GM10266 (cell line): ENCODE measurements at regions not wholly inside any gene's neighbourhood (a gene's known extent, or its start where the extent isn't known, plus 50 kb on each side); places are given as distances from the start of the nearest gene placed in this dataset.

Experiments
- DNase-seq: peaks from one replicate; pipeline ENCODE4 v3.0.0; 2012; ENCODE audit errors: extremely low spot score
- TF ChIP-seq, protein P1 (sequence below): IDR thresholded peaks from 2 replicates; pipeline ENCODE4 v1.5.1; 2012; ENCODE audit warnings: mild to moderate bottlenecking, low read depth; ENCODE audit not compliant: control insufficient read depth, insufficient read depth; ENCODE audit errors: missing control alignments

DNA sequence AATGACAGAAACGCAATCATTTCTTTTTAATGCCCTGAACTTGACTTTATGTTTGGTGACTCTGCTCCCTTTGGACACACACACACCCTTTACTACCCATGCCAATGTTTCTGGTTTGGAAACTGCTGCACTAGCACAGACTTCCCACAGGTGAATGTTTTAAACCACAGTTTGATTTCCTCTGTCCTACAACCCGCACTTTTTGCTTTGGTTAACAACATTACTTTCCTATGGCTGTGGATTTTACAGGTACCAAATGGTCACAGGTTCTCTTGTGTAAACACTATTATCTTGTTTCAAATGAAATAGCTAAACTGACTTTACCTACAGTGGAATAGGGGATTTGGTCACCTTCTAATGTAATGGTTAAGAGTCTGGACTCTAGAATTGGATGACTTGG is 51.5 kb upstream of the ZNF644 start:
- DNase-seq, result no peak
- TF ChIP-seq, protein P1, sequence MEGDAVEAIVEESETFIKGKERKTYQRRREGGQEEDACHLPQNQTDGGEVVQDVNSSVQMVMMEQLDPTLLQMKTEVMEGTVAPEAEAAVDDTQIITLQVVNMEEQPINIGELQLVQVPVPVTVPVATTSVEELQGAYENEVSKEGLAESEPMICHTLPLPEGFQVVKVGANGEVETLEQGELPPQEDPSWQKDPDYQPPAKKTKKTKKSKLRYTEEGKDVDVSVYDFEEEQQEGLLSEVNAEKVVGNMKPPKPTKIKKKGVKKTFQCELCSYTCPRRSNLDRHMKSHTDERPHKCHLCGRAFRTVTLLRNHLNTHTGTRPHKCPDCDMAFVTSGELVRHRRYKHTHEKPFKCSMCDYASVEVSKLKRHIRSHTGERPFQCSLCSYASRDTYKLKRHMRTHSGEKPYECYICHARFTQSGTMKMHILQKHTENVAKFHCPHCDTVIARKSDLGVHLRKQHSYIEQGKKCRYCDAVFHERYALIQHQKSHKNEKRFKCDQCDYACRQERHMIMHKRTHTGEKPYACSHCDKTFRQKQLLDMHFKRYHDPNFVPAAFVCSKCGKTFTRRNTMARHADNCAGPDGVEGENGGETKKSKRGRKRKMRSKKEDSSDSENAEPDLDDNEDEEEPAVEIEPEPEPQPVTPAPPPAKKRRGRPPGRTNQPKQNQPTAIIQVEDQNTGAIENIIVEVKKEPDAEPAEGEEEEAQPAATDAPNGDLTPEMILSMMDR, result no peak

DNA sequence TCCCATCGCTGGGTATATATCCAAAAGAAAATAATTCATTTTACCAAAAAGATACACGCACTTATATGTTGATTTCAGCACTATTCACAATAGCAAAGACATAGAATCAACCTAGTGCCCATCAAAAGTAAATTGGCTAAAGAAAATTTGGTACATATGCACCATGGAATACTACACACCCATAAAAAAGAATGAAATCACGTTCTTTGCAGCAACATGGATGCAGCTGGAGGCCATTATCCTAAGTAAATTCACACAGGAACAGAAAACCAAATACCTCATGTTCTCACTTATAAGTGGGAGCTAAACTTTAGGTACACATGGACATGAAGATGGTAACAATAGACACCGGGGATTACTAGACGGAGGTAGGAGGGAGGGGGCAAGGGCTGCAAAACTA is 50.0 kb upstream of the ZNF644 start:
- no peak for DNase-seq
- TF ChIP-seq, protein P1, result no peak
